ENCODE measurements at regions not wholly inside any gene's neighbourhood (a gene's known extent, or its start where the extent isn't known, plus 50 kb on each side); places are given as distances from the start of the nearest gene placed in this dataset.

- DNase-seq (ENCODE audit: low read depth), result no peak
Measured at GRCh38 chr15:79230766-79231165, 51.8 kb upstream of the ANKRD34C start.

- DNase-seq (ENCODE audit: low read depth), result no peak
Measured at GRCh38 chr15:79222808-79223207, 59.7 kb upstream of the ANKRD34C start.

GRCh38 chr15:79221696-79222095 lies 60.8 kb upstream of the ANKRD34C start:
- DNase-seq (ENCODE audit: low read depth), result no peak

GRCh38 chr15:79219393-79220056 lies 63.0 kb upstream of the ANKRD34C start:
- no peak for DNase-seq (ENCODE audit: low read depth)

GRCh38 chr15:79218588-79219200 lies 63.8 kb upstream of the ANKRD34C start:
- no peak for DNase-seq (ENCODE audit: low read depth)

- DNase-seq (ENCODE audit: low read depth), result no peak
Measured at GRCh38 chr15:79213650-79214049, 68.9 kb upstream of the ANKRD34C start.

- no peak for DNase-seq (ENCODE audit: low read depth)
Measured at GRCh38 chr15:79212589-79213157, 69.8 kb upstream of the ANKRD34C start.

- DNase-seq (ENCODE audit: low read depth), result no peak
Measured at GRCh38 chr15:79211481-79211880, 71.0 kb upstream of the ANKRD34C start.

GRCh38 chr15:79209690-79210089 lies 72.8 kb upstream of the ANKRD34C start:
- DNase-seq (ENCODE audit: low read depth), result no peak

- no peak for DNase-seq (ENCODE audit: low read depth)
Measured at GRCh38 chr15:79209116-79209515, 73.4 kb upstream of the ANKRD34C start.

- DNase-seq (ENCODE audit: low read depth), result no peak
Measured at GRCh38 chr15:79208179-79208578, 74.3 kb upstream of the ANKRD34C start.

GRCh38 chr15:79206940-79207339 lies 75.6 kb upstream of the ANKRD34C start:
- DNase-seq (ENCODE audit: low read depth), result no peak

- DNase-seq (ENCODE audit: low read depth), result no peak
Measured at GRCh38 chr15:79204886-79205675, 77.4 kb upstream of the ANKRD34C start.

GRCh38 chr15:79198461-79198860 lies 84.1 kb upstream of the ANKRD34C start:
- DNase-seq (ENCODE audit: low read depth), result no peak

GRCh38 chr15:79197285-79197684 lies 85.2 kb upstream of the ANKRD34C start:
- DNase-seq (ENCODE audit: low read depth), result no peak

- no peak for DNase-seq (ENCODE audit: low read depth)
Measured at GRCh38 chr15:79195802-79196201, 86.7 kb upstream of the ANKRD34C start.

- no peak for DNase-seq (ENCODE audit: low read depth)
Measured at GRCh38 chr15:79195239-79195638, 87.3 kb upstream of the ANKRD34C start.

- DNase-seq (ENCODE audit: low read depth), result no peak
Measured at GRCh38 chr15:79194386-79194785, 88.1 kb upstream of the ANKRD34C start.

GRCh38 chr15:79193549-79193948 lies 89.0 kb upstream of the ANKRD34C start:
- DNase-seq (ENCODE audit: low read depth), result no peak

GRCh38 chr15:79193103-79193502 lies 89.4 kb upstream of the ANKRD34C start:
- no peak for DNase-seq (ENCODE audit: low read depth)

- DNase-seq (ENCODE audit: low read depth), result no peak
Measured at GRCh38 chr15:79192462-79193036, 90.0 kb upstream of the ANKRD34C start.

- DNase-seq (ENCODE audit: low read depth), result no peak
Measured at GRCh38 chr15:79190093-79190492, 92.4 kb upstream of the ANKRD34C start.

Measured in Daoy (cell line).